Colonic mucosa (tissue), 4 donors: ENCODE measurements at regions not wholly inside any gene's neighbourhood (a gene's known extent, or its start where the extent isn't known, plus 50 kb on each side); places are given as distances from the start of the nearest gene placed in this dataset.
"Not testable (repeated sequence)": the region's sequence is repeated elsewhere in the genome, so short reads cannot be mapped to it uniquely, and the experiment has no call there.

Source experiments
- DNase-seq: peaks from one replicate; pipeline ENCODE4 v3.0.0-alpha.2; 2020
- H3K27ac ChIP-seq: fragments of 200-600 bp; one replicate; pipeline ENCODE4 v1.8.0; 2021
- H3K27me3 ChIP-seq: fragments of 200-600 bp; one replicate; pipeline ENCODE4 v1.8.0; 2021
- H3K36me3 ChIP-seq: fragments of 200-600 bp; one replicate; pipeline ENCODE4 v1.8.0; 2021
- H3K4me1 ChIP-seq: fragments of 200-600 bp; one replicate; pipeline ENCODE4 v1.8.0; 2021; ENCODE audit warnings: mild to moderate bottlenecking
- H3K4me3 ChIP-seq: fragments of 200-600 bp; one replicate; pipeline ENCODE4 v1.8.0; 2021
- H3K9ac ChIP-seq, 2 donors: one replicate each; pipeline ENCODE4 v1.7.0; 2013; ENCODE audit warnings: control low read depth in 2 of 2, low read depth in 2 of 2, low read length in 2 of 2
- H3K9me3 ChIP-seq: fragments of 200-600 bp; one replicate; pipeline ENCODE4 v1.8.0; 2021
- intact Hi-C: fragments of 100-400 bp; cut with DNase I; formaldehyde crosslinking; loops from one replicate; pipeline ENCODE4 v1.14.1; 2022
- TF ChIP-seq, protein P1 (sequence below): fragments of 200-600 bp; IDR thresholded peaks from one replicate; pipeline ENCODE4 v1.8.0; 2022; ENCODE audit warnings: antibody characterized with exemption, mild to moderate bottlenecking
- donor health status: healthy.
- donor health status: DM: no; HTN: no; CAD: no.
- donor health status: DM: no; HTN: no; CAD: no.

DNA sequence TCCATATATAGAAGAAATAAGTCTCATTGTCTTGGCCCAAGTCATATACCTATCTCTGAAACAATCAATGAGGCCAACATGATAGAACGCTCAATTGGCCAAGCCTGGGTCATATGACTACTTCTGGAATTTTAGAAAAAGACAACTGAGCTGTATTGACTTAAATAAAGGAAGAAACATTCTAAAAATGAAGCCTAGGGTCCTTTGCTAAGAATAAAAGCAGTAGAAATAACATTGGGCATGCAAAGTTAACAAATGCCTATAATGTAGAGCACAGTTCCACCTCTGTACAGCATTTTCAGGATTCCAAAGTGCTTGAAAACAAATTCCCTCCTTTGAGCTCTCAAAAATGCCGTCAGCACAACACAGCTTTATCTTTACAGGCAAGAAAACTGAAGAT lies 391.8 kb downstream of the PRELID2 start:
- Histone ChIP-seq H3K9me3 (no peaks in the 10 kb centered on the region), H3K4me3 (no peak overlapping the region), H3K36me3 (no peaks in the 10 kb centered on the region), H3K9ac (no peak overlapping the region), H3K27ac (no peak overlapping the region), H3K4me1 (no peaks in the 10 kb centered on the region), H3K27me3 (no peaks in the 10 kb centered on the region)
- no peak for DNase-seq
- intact Hi-C loops = no loop called here
- TF ChIP-seq, protein P1, sequence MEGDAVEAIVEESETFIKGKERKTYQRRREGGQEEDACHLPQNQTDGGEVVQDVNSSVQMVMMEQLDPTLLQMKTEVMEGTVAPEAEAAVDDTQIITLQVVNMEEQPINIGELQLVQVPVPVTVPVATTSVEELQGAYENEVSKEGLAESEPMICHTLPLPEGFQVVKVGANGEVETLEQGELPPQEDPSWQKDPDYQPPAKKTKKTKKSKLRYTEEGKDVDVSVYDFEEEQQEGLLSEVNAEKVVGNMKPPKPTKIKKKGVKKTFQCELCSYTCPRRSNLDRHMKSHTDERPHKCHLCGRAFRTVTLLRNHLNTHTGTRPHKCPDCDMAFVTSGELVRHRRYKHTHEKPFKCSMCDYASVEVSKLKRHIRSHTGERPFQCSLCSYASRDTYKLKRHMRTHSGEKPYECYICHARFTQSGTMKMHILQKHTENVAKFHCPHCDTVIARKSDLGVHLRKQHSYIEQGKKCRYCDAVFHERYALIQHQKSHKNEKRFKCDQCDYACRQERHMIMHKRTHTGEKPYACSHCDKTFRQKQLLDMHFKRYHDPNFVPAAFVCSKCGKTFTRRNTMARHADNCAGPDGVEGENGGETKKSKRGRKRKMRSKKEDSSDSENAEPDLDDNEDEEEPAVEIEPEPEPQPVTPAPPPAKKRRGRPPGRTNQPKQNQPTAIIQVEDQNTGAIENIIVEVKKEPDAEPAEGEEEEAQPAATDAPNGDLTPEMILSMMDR = no peak

DNA sequence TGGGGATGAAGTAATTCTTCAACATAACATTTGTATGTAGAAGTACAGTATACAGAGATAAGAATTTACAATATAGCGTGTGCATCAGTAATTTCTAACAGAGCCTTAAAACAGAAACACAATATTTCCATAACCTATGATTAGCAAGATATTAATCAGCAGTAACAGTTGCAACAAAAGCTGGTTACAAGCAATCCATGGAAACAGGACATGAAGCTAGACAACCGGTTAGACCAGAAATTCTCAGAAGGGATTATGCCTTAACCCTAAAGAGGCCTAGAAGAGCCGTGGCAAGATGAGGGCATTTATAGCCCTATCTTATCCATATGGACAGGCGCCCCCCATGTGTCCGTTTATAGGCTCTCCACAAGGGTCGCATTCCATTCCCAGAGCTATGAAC lies 392.5 kb downstream of the PRELID2 start:
- H3K27me3 ChIP-seq, H3K9ac ChIP-seq, intact Hi-C loops: not testable (repeated sequence)

GRCh38 chr5:145441228-145441627 lies 393.9 kb downstream of the PRELID2 start:
- H3K27me3 ChIP-seq = no peaks in the 10 kb centered on the region
- H3K36me3 ChIP-seq = no peaks in the 10 kb centered on the region
- DNase-seq = no peak
- no peak overlapping the region for H3K4me3 ChIP-seq
- TF ChIP-seq, protein P1 = no peak
- H3K9me3 ChIP-seq = no peaks in the 10 kb centered on the region
- H3K9ac ChIP-seq = no peak overlapping the region
- H3K4me1 ChIP-seq = no peaks in the 10 kb centered on the region
- no peak overlapping the region for H3K27ac ChIP-seq
- intact Hi-C loops = no loop called here

More for the DNA sequence above, 392.5 kb downstream of the PRELID2 start:
- DNase-seq, H3K4me1 ChIP-seq, H3K4me3 ChIP-seq, H3K36me3 ChIP-seq, H3K27ac ChIP-seq, H3K9me3 ChIP-seq: not testable (repeated sequence)

DNA sequence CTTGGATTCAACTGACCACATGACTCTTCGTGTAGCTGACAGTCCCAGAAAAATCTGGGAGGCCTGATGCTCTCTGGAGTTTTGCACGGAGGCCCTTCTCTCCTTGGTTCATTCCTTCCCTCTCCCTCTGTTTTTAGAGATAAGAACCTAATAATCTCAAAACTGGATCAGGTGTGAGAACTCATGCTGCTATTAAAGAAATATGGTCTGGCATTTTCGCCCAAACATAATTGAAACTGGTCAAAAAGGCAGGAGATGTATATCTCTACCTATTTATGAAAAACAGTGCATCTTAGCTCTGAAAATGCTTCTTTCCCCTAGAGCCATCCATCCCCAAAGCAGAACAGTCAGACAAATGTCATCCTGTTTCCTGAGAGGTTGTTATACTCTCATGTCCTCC lies 397.5 kb downstream of the PRELID2 start:
- H3K27me3 ChIP-seq = no peaks in the 10 kb centered on the region
- H3K4me1 ChIP-seq = no peaks in the 10 kb centered on the region
- intact Hi-C loops = no loop called here
- H3K4me3 ChIP-seq = no peak overlapping the region
- H3K9ac ChIP-seq = no peak overlapping the region
- no peaks in the 10 kb centered on the region for H3K36me3 ChIP-seq
- TF ChIP-seq, protein P1 = no peak
- DNase-seq = no peak
- no peak overlapping the region for H3K27ac ChIP-seq
- no peaks in the 10 kb centered on the region for H3K9me3 ChIP-seq

- Histone ChIP-seq H3K9ac (no peak overlapping the region), H3K27me3 (no peaks in the 10 kb centered on the region), H3K4me3 (no peak overlapping the region), H3K27ac (no peak overlapping the region), H3K9me3 (no peaks in the 10 kb centered on the region), H3K36me3 (no peaks in the 10 kb centered on the region), H3K4me1 (no peaks in the 10 kb centered on the region)
- DNase-seq = no peak
- TF ChIP-seq, protein P1 = no peak
- intact Hi-C loops = no loop called here
Observed at GRCh38 chr5:145433077-145433476, 402.1 kb downstream of the PRELID2 start.

GRCh38 chr5:145429170-145429569 lies 406.0 kb downstream of the PRELID2 start:
- TF ChIP-seq, protein P1 = no peak
- H3K36me3 ChIP-seq = no peaks in the 10 kb centered on the region
- no peaks in the 10 kb centered on the region for H3K4me1 ChIP-seq
- intact Hi-C loops = no loop called here
- H3K9ac ChIP-seq = no peak overlapping the region
- DNase-seq = no peak
- H3K4me3 ChIP-seq = no peak overlapping the region
- H3K9me3 ChIP-seq = no peaks in the 10 kb centered on the region
- no peaks in the 10 kb centered on the region for H3K27me3 ChIP-seq
- no peak overlapping the region for H3K27ac ChIP-seq
